OCI-LY3 (cell line): ENCODE measurements at regions not wholly inside any gene's neighbourhood (a gene's known extent, or its start where the extent isn't known, plus 50 kb on each side); places are given as distances from the start of the nearest gene placed in this dataset.

Experiments
- EZH2phosphoT487 ChIP-seq: fragments of 200-600 bp; shearing (Covaris generic); IDR thresholded peaks from 2 replicates; pipeline ENCODE4 v1.6.1; 2018; ENCODE audit warnings: antibody characterized with exemption, mixed run types, low read depth
- TF ChIP-seq, protein P1 (sequence below): fragments of 200-600, 300-600 bp; sonication (generic); IDR thresholded peaks from 2 replicates; pipeline ENCODE4 v1.5.1; 2014; ENCODE audit warnings: antibody characterized with exemption, low read length, low read depth

DNA sequence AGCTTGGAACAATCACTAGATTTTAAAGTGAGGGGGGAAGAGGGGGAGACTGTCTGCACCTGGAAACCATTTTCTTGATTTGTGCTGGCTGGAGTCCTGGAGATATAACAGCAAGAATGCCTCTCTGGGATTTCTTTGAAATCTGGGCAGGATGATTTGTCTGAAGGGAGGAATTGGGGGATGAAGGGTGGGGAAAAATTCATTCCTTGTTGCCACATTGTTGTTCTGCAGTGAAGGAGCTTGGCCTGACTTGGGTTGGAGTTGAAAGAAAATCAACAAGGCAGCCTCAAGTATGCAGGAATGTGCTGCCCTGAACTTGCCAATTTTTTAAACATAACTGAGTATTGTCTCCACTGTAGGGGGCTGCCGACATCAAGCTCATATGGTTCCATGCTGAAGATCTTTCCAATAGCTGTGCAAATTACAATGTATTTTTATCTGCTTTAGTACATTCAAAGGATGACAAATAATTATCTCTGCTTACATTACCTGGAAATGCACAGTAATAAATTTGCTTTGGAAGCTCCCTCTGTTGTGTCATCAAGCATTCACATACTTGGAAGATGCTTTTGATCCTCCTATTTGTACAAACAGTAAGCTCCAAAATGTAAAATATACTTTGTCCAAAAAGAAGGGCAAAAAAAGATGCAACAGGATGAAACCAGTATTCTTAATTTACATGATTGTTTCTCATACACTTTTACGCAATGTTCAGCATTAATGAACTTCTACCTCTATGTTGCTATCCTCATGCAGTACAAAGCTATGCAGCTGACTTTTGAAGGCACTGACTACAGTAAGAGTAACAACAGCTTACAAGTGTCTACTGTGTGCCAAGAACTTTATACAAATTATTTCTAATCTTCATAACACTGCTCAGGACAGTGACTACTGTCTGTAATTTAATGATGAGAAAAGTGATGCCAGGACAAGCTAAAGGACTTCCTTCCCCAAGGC, 627.9 kb upstream of the KLF12 start:
- TF ChIP-seq, protein P1, sequence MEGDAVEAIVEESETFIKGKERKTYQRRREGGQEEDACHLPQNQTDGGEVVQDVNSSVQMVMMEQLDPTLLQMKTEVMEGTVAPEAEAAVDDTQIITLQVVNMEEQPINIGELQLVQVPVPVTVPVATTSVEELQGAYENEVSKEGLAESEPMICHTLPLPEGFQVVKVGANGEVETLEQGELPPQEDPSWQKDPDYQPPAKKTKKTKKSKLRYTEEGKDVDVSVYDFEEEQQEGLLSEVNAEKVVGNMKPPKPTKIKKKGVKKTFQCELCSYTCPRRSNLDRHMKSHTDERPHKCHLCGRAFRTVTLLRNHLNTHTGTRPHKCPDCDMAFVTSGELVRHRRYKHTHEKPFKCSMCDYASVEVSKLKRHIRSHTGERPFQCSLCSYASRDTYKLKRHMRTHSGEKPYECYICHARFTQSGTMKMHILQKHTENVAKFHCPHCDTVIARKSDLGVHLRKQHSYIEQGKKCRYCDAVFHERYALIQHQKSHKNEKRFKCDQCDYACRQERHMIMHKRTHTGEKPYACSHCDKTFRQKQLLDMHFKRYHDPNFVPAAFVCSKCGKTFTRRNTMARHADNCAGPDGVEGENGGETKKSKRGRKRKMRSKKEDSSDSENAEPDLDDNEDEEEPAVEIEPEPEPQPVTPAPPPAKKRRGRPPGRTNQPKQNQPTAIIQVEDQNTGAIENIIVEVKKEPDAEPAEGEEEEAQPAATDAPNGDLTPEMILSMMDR: no peak
- TF ChIP-seq EZH2phosphoT487: no peak
